Spleen (tissue), 7 donors: ENCODE measurements at regions not wholly inside any gene's neighbourhood (a gene's known extent, or its start where the extent isn't known, plus 50 kb on each side); places are given as distances from the start of the nearest gene placed in this dataset.

Experiments used
- CTCF ChIP-seq, 11 experiments: fragments of 200-600 bp in 7 of 11; fragments of 450-650 bp in 4 of 11; sonication (generic) in 4 of 11; IDR thresholded peaks in 8 of 11; conservative IDR thresholded peaks in 3 of 11; 1 replicate in 7 of 11; 2 replicates in 4 of 11; pipeline versions ENCODE4 v1.4.0 to v1.8.0; 2016 to 2021; ENCODE audit warnings: antibody characterized with exemption in 11 of 11, inconsistent platforms in 4 of 11, mild to moderate bottlenecking in 1 of 11
- POLR2A ChIP-seq, 3 donors: fragments of 450-650 bp; IDR thresholded peaks; one replicate each; pipeline ENCODE4 v1.5.1; 2017; ENCODE audit warnings: antibody characterized with exemption in 3 of 3, mild to moderate bottlenecking in 1 of 3
- POLR2AphosphoS5 ChIP-seq, 3 donors: sonication (generic); formaldehyde crosslinking; IDR thresholded peaks; one replicate each; pipeline ENCODE4 v1.5.1; 2017; ENCODE audit warnings: antibody characterized with exemption in 3 of 3
- donor health status: DM: no; HTN: no; CAD: no; lungs with moderate emphysema.
- donor health status: DM: no; HTN: no; CAD: no.
- donor health status: DM: no; HTN: no; CAD: no.

- TF ChIP-seq CTCF (IDR thresholded peaks at IDR 0.05 in 8 of 11, conservative IDR thresholded peaks at IDR 0.05 in 3 of 11) (no peak), POLR2A (IDR thresholded peaks at IDR 0.05) (no peak), POLR2AphosphoS5 (IDR thresholded peaks at IDR 0.05) (no peak)
Measured at GRCh38 chr5:5902678-5903646, 475.4 kb downstream of the MED10 start.
